ENCODE measurements at regions not wholly inside any gene's neighbourhood (a gene's known extent, or its start where the extent isn't known, plus 50 kb on each side); places are given as distances from the start of the nearest gene placed in this dataset.

DNA sequence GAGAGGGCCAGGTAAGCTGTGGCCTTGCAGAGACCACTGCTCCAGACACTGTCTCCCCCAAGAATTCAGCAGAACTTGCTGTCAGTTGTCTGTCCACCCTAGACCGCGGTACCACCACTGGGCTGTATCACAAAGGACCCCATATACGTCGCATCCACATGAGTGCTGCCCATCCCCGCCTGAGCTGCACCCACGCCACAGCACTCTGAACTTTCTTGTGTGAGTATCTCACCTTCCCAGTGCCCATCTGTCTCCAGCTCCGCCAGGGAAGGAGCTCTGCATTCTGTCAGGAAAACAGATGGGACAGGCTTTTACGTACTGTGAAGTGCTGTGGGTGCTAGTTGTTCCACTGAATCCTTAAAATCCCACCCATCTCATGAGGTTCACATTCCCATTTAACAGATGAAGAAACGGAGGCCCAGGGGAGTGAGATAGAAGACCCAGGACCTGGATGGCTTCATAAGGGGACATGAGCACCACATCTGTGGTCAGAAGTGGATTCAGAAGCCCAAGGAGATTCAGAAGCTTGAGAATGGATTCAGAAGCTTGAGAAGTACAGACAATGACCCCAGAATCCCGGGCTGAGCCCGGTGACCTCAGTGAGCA is 102.5 kb upstream of the ZMIZ1 start:
- no peak overlapping the region for H2BK5ac ChIP-seq (ENCODE audit: low read length)
- H2BK15ac ChIP-seq (ENCODE audit: low read length): peak overlapping the region; percentile 93
- no peaks in the 10 kb centered on the region for H3K9me3 ChIP-seq (replicated peaks in 1 of 2; ENCODE audit: control insufficient read depth in 2 of 2, insufficient read depth in 1 of 2, low read depth in 1 of 2, low read length in 2 of 2)
- no peak overlapping the region for H3K14ac ChIP-seq (ENCODE audit: low read length)
- H4K91ac ChIP-seq (ENCODE audit: low read depth, low read length, poor library complexity): no peak overlapping the region
- H2AK5ac ChIP-seq (ENCODE audit: low read depth, low read length): peak overlapping the region; percentile 99
- no peak overlapping the region for H3K4ac ChIP-seq (ENCODE audit: low read length)
- no peak overlapping the region for H3K4me2 ChIP-seq (ENCODE audit: insufficient read depth, low read length, poor library complexity, severe bottlenecking)
- H3K27me3 ChIP-seq (ENCODE audit: control insufficient read depth in 3 of 3, insufficient read depth in 3 of 3, low read depth in 1 of 3, low read length in 3 of 3): no peaks in the 10 kb centered on the region
- H2AFZ ChIP-seq (ENCODE audit: low read length): no peak overlapping the region
- H3K18ac ChIP-seq (ENCODE audit: low read length): peak overlapping the region; percentile 68
- no peak overlapping the region for H3K23ac ChIP-seq (ENCODE audit: low read depth, low read length, poor library complexity)
- H3K4me1 ChIP-seq (ENCODE audit: control insufficient read depth in 2 of 2, insufficient read depth in 1 of 2, low read depth in 1 of 2, low read length in 2 of 2): peaks cover 26 to 32% of the 10 kb centered on the region in 2 donors
- no peak overlapping the region for H3K9ac ChIP-seq (ENCODE audit: low read depth, low read length, poor library complexity)
- peak overlapping the region; percentile 1 for H2BK120ac ChIP-seq (ENCODE audit: low read depth, low read length)
- no peaks in the 10 kb centered on the region for H3K79me1 ChIP-seq (ENCODE audit: low read depth, low read length)
- H3K36me3 ChIP-seq (replicated peaks in 1 of 2; ENCODE audit: control insufficient read depth in 2 of 2, insufficient read depth in 2 of 2, low read length in 2 of 2): no peaks in the 10 kb centered on the region
- WGBS, 2 donors (ENCODE audit: extremely low coverage in 2 of 2, insufficient read length in 2 of 2, insufficient replicate concordance in 1 of 2): no CpG with 5 or more reads among the region's 11 CpGs
- H2BK12ac ChIP-seq (ENCODE audit: low read length): peak overlapping the region; percentile 69
- no peak overlapping the region for H3K27ac ChIP-seq (replicated peaks; ENCODE audit: low read length)
- no peak overlapping the region for H4K8ac ChIP-seq (ENCODE audit: low read depth, low read length)
- no peak overlapping the region for H3K4me3 ChIP-seq (ENCODE audit: low read length in 2 of 2)
- no peak for DNase-seq (ENCODE audit: low spot score)

- Histone ChIP-seq H3K14ac (ENCODE audit: low read length) (peak overlapping the region; percentile 58), H3K4ac (ENCODE audit: low read length) (peak overlapping the region; percentile 90), H2BK5ac (ENCODE audit: low read length) (no peak overlapping the region), H3K27me3 (ENCODE audit: control insufficient read depth in 3 of 3, insufficient read depth in 3 of 3, low read depth in 1 of 3, low read length in 3 of 3) (no peaks in the 10 kb centered on the region), H3K79me1 (ENCODE audit: low read depth, low read length) (no peaks in the 10 kb centered on the region), H3K4me3 (ENCODE audit: low read length in 2 of 2) (no peak overlapping the region), H3K36me3 (replicated peaks in 1 of 2; ENCODE audit: control insufficient read depth in 2 of 2, insufficient read depth in 2 of 2, low read length in 2 of 2) (no peaks in the 10 kb centered on the region), H3K9ac (ENCODE audit: low read depth, low read length, poor library complexity) (no peak overlapping the region), H2BK120ac (ENCODE audit: low read depth, low read length) (no peak overlapping the region), H3K9me3 (replicated peaks in 1 of 2; ENCODE audit: control insufficient read depth in 2 of 2, insufficient read depth in 1 of 2, low read depth in 1 of 2, low read length in 2 of 2) (no peaks in the 10 kb centered on the region), H3K27ac (replicated peaks; ENCODE audit: low read length) (no peak overlapping the region), H4K91ac (ENCODE audit: low read depth, low read length, poor library complexity) (no peak overlapping the region), H4K8ac (ENCODE audit: low read depth, low read length) (peak overlapping the region; percentile 66), H2AK5ac (ENCODE audit: low read depth, low read length) (peak overlapping the region; percentile 99), H2BK12ac (ENCODE audit: low read length) (peak overlapping the region; percentile 69), H3K18ac (ENCODE audit: low read length) (peak overlapping the region; percentile 90), H3K4me1 (ENCODE audit: control insufficient read depth in 2 of 2, insufficient read depth in 1 of 2, low read depth in 1 of 2, low read length in 2 of 2) (peaks cover 26 to 35% of the 10 kb centered on the region in 2 donors), H2AFZ (ENCODE audit: low read length) (no peak overlapping the region), H2BK15ac (ENCODE audit: low read length) (peak overlapping the region; percentile 96), H3K23ac (ENCODE audit: low read depth, low read length, poor library complexity) (no peak overlapping the region), H3K4me2 (ENCODE audit: insufficient read depth, low read length, poor library complexity, severe bottlenecking) (no peak overlapping the region)
- WGBS, 2 donors (ENCODE audit: extremely low coverage in 2 of 2, insufficient read length in 2 of 2, insufficient replicate concordance in 1 of 2): no CpG with 5 or more reads among the region's 8 CpGs
- no peak for DNase-seq (ENCODE audit: low spot score)
These were observed 101.8 kb upstream of the ZMIZ1 start for GRCh38 chr10:78966844-78967488.

DNA sequence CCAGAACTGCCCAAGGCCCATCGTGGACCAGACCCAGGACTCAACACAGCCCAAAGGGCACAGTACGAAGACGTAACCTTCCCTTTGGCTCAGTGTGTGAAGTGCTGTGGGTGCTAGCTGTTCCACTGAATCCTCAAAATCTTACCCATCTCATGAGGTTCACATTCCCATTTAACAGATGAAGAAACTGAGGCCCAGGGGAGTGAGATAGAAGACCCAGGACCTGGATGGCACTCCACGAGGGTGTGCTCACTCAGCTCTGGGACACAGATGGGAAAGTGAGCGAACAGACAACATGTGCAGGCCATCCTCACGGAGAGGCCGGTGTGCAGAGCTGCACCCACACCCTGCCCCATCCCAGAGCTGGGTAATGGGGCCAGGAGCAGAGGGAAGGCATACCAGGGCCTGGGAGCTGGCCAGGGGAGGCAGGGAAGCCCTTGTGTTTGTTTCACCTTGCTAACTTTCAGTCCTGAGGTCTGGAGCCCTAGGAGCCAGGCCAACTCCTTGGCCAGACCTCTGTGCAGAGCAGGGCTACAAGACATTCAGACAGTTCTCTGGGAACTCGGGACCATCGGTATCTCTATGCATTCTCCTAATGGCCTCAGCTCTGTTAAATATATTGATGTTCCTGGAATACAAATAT is 100.3 kb upstream of the ZMIZ1 start:
- Histone ChIP-seq H3K9me3 (replicated peaks in 1 of 2; ENCODE audit: control insufficient read depth in 2 of 2, insufficient read depth in 1 of 2, low read depth in 1 of 2, low read length in 2 of 2) (no peaks in the 10 kb centered on the region), H2AK5ac (ENCODE audit: low read depth, low read length) (peak overlapping the region; percentile 78), H3K4me3 (ENCODE audit: low read length in 2 of 2) (no peak overlapping the region), H2BK120ac (ENCODE audit: low read depth, low read length) (no peak overlapping the region), H3K9ac (ENCODE audit: low read depth, low read length, poor library complexity) (no peak overlapping the region), H3K4me1 (ENCODE audit: control insufficient read depth in 2 of 2, insufficient read depth in 1 of 2, low read depth in 1 of 2, low read length in 2 of 2) (peaks cover 38 to 46% of the 10 kb centered on the region in 2 donors), H3K27ac (replicated peaks; ENCODE audit: low read length) (no peak overlapping the region), H3K27me3 (ENCODE audit: control insufficient read depth in 3 of 3, insufficient read depth in 3 of 3, low read depth in 1 of 3, low read length in 3 of 3) (no peaks in the 10 kb centered on the region), H3K79me1 (ENCODE audit: low read depth, low read length) (no peaks in the 10 kb centered on the region), H2BK15ac (ENCODE audit: low read length) (peak overlapping the region; percentile 96), H4K8ac (ENCODE audit: low read depth, low read length) (no peak overlapping the region), H4K91ac (ENCODE audit: low read depth, low read length, poor library complexity) (no peak overlapping the region), H2AFZ (ENCODE audit: low read length) (no peak overlapping the region), H3K18ac (ENCODE audit: low read length) (peak overlapping the region; percentile 80), H3K36me3 (replicated peaks in 1 of 2; ENCODE audit: control insufficient read depth in 2 of 2, insufficient read depth in 2 of 2, low read length in 2 of 2) (no peaks in the 10 kb centered on the region), H3K23ac (ENCODE audit: low read depth, low read length, poor library complexity) (peak overlapping the region; percentile 6), H2BK5ac (ENCODE audit: low read length) (no peak overlapping the region), H3K14ac (ENCODE audit: low read length) (peak overlapping the region; percentile 15), H2BK12ac (ENCODE audit: low read length) (no peak overlapping the region), H3K4me2 (ENCODE audit: insufficient read depth, low read length, poor library complexity, severe bottlenecking) (no peak overlapping the region), H3K4ac (ENCODE audit: low read length) (no peak overlapping the region)
- DNase-seq (ENCODE audit: low spot score): no peak
- WGBS, 2 donors (ENCODE audit: extremely low coverage in 2 of 2, insufficient read length in 2 of 2, insufficient replicate concordance in 1 of 2): no CpG with 5 or more reads among the region's 9 CpGs

DNA sequence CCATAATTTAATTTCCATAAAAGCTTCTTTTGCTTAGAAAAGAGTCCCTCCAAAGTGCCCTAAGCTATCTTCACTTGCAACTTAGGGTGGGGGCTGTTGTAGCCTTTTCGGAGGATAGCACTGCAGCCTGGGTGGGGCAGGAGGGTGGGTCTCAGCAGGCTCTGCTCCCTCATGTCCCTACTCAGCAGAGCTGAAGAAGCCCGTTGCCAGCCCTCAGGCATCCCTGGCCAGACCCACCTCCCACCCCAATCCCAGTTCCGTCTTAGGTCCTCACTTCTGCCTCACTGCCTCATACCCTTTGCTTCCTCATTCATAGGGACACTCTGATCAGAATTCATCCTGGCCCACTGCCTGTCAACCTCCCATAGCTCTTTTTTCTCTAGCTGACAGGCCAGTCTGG is 99.8 kb upstream of the ZMIZ1 start:
- no peaks in the 10 kb centered on the region for H3K9me3 ChIP-seq (replicated peaks in 1 of 2; ENCODE audit: control insufficient read depth in 2 of 2, insufficient read depth in 1 of 2, low read depth in 1 of 2, low read length in 2 of 2)
- no peak overlapping the region for H3K27ac ChIP-seq (replicated peaks; ENCODE audit: low read length)
- H3K4me3 ChIP-seq (ENCODE audit: low read length in 2 of 2): no peak overlapping the region
- H2AFZ ChIP-seq (ENCODE audit: low read length): no peak overlapping the region
- H3K4me2 ChIP-seq (ENCODE audit: insufficient read depth, low read length, poor library complexity, severe bottlenecking): no peak overlapping the region
- no peak overlapping the region for H2BK15ac ChIP-seq (ENCODE audit: low read length)
- H3K4me1 ChIP-seq (ENCODE audit: control insufficient read depth in 2 of 2, insufficient read depth in 1 of 2, low read depth in 1 of 2, low read length in 2 of 2): peaks cover 38 to 43% of the 10 kb centered on the region in 2 donors
- H3K27me3 ChIP-seq (ENCODE audit: control insufficient read depth in 3 of 3, insufficient read depth in 3 of 3, low read depth in 1 of 3, low read length in 3 of 3): no peaks in the 10 kb centered on the region
- no peak overlapping the region for H2BK120ac ChIP-seq (ENCODE audit: low read depth, low read length)
- no peaks in the 10 kb centered on the region for H3K79me1 ChIP-seq (ENCODE audit: low read depth, low read length)
- no peak overlapping the region for H2BK5ac ChIP-seq (ENCODE audit: low read length)
- H2BK12ac ChIP-seq (ENCODE audit: low read length): peak overlapping the region; percentile 18
- WGBS, 2 donors (ENCODE audit: extremely low coverage in 2 of 2, insufficient read length in 2 of 2, insufficient replicate concordance in 1 of 2): no CpG with 5 or more reads among the region's 3 CpGs
- H3K4ac ChIP-seq (ENCODE audit: low read length): no peak overlapping the region
- H3K18ac ChIP-seq (ENCODE audit: low read length): peak overlapping the region; percentile 11
- H3K23ac ChIP-seq (ENCODE audit: low read depth, low read length, poor library complexity): no peak overlapping the region
- H2AK5ac ChIP-seq (ENCODE audit: low read depth, low read length): peak overlapping the region; percentile 81
- no peaks in the 10 kb centered on the region for H3K36me3 ChIP-seq (replicated peaks in 1 of 2; ENCODE audit: control insufficient read depth in 2 of 2, insufficient read depth in 2 of 2, low read length in 2 of 2)
- no peak overlapping the region for H3K9ac ChIP-seq (ENCODE audit: low read depth, low read length, poor library complexity)
- H4K91ac ChIP-seq (ENCODE audit: low read depth, low read length, poor library complexity): no peak overlapping the region
- no peak overlapping the region for H4K8ac ChIP-seq (ENCODE audit: low read depth, low read length)
- DNase-seq (ENCODE audit: low spot score): no peak
- H3K14ac ChIP-seq (ENCODE audit: low read length): peak overlapping the region; percentile 28

Data from neuronal stem cell (in vitro differentiated cells).